ENCODE measurements at regions not wholly inside any gene's neighbourhood (a gene's known extent, or its start where the extent isn't known, plus 50 kb on each side); places are given as distances from the start of the nearest gene placed in this dataset.

GRCh38 chr5:1665803-1666202, 133.8 kb downstream of the MRPL36 start:
- intact Hi-C loops (cut with micrococcal nuclease; ENCODE audit: unreplicated experiment): no loop called here
- H3K4me3 Mint-ChIP-seq (ENCODE audit: unreplicated experiment): peak overlapping the region; percentile 14
- peaks cover 24% of the 10 kb centered on the region for H3K27me3 Mint-ChIP-seq (ENCODE audit: insufficient read depth, unreplicated experiment)
- peaks cover 7% of the 10 kb centered on the region for H3K4me1 Mint-ChIP-seq (ENCODE audit: low read depth, unreplicated experiment)
- TF ChIP-seq, protein P1, sequence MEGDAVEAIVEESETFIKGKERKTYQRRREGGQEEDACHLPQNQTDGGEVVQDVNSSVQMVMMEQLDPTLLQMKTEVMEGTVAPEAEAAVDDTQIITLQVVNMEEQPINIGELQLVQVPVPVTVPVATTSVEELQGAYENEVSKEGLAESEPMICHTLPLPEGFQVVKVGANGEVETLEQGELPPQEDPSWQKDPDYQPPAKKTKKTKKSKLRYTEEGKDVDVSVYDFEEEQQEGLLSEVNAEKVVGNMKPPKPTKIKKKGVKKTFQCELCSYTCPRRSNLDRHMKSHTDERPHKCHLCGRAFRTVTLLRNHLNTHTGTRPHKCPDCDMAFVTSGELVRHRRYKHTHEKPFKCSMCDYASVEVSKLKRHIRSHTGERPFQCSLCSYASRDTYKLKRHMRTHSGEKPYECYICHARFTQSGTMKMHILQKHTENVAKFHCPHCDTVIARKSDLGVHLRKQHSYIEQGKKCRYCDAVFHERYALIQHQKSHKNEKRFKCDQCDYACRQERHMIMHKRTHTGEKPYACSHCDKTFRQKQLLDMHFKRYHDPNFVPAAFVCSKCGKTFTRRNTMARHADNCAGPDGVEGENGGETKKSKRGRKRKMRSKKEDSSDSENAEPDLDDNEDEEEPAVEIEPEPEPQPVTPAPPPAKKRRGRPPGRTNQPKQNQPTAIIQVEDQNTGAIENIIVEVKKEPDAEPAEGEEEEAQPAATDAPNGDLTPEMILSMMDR (IDR thresholded peaks at IDR 0.05; ENCODE audit: insufficient read depth in 1 of 2, low read depth in 1 of 2, low read length in 1 of 2, severe bottlenecking in 1 of 2, unreplicated experiment in 1 of 2): no peak
- BruUV-seq (replicated peaks): no TSS peak
- POLR2A ChIA-PET: no interaction called here
- CTCF ChIA-PET: no interaction called here
- Histone ChIP-seq H3K9me3 (no peaks in the 10 kb centered on the region), H3K27me3 (replicated peaks; ENCODE audit: control insufficient read depth, insufficient read depth, low read length) (no peaks in the 10 kb centered on the region), H3K36me3 (ENCODE audit: control insufficient read depth, insufficient read depth, low read length) (no peaks in the 10 kb centered on the region), H3K4me3 (ENCODE audit: low read depth, low read length) (no peak overlapping the region), H3K4me1 (peaks cover 5% of the 10 kb centered on the region; the same call in 1 of the 2 replicates)
- DNase-seq: no peak
- no peaks in the 10 kb centered on the region for H3K9me3 Mint-ChIP-seq (ENCODE audit: unreplicated experiment)
- H3K27ac Mint-ChIP-seq (ENCODE audit: unreplicated experiment): no peak overlapping the region
- H3K36me3 Mint-ChIP-seq (ENCODE audit: insufficient read depth, unreplicated experiment): no peaks in the 10 kb centered on the region

- Histone ChIP-seq H3K9me3 (no peaks in the 10 kb centered on the region), H3K4me1 (peaks cover 5% of the 10 kb centered on the region; the same call in 1 of the 2 replicates), H3K27me3 (replicated peaks; ENCODE audit: control insufficient read depth, insufficient read depth, low read length) (no peaks in the 10 kb centered on the region), H3K4me3 (ENCODE audit: low read depth, low read length) (no peak overlapping the region), H3K36me3 (ENCODE audit: control insufficient read depth, insufficient read depth, low read length) (no peaks in the 10 kb centered on the region)
- ChIA-PET POLR2A (no interaction called here), CTCF (interaction anchor here (0.7 kb wide), 1 partner anchor 20 kb away, joined by 3 read pairs; no protein-coding TSS in a partner anchor)
- H3K4me1 Mint-ChIP-seq (ENCODE audit: low read depth, unreplicated experiment): peaks cover 7% of the 10 kb centered on the region
- intact Hi-C loops (cut with micrococcal nuclease; ENCODE audit: unreplicated experiment): no loop called here
- TF ChIP-seq, protein P1 (IDR thresholded peaks at IDR 0.05; ENCODE audit: insufficient read depth in 1 of 2, low read depth in 1 of 2, low read length in 1 of 2, severe bottlenecking in 1 of 2, unreplicated experiment in 1 of 2): no peak
- no peaks in the 10 kb centered on the region for H3K36me3 Mint-ChIP-seq (ENCODE audit: insufficient read depth, unreplicated experiment)
- H3K4me3 Mint-ChIP-seq (ENCODE audit: unreplicated experiment): no peak overlapping the region
- H3K9me3 Mint-ChIP-seq (ENCODE audit: unreplicated experiment): no peaks in the 10 kb centered on the region
- DNase-seq: no peak
- H3K27ac Mint-ChIP-seq (ENCODE audit: unreplicated experiment): no peak overlapping the region
- peaks cover 26% of the 10 kb centered on the region for H3K27me3 Mint-ChIP-seq (ENCODE audit: insufficient read depth, unreplicated experiment)
- no TSS peak for BruUV-seq (replicated peaks)
These were observed 134.4 kb downstream of the MRPL36 start for GRCh38 chr5:1665231-1665630.

DNA sequence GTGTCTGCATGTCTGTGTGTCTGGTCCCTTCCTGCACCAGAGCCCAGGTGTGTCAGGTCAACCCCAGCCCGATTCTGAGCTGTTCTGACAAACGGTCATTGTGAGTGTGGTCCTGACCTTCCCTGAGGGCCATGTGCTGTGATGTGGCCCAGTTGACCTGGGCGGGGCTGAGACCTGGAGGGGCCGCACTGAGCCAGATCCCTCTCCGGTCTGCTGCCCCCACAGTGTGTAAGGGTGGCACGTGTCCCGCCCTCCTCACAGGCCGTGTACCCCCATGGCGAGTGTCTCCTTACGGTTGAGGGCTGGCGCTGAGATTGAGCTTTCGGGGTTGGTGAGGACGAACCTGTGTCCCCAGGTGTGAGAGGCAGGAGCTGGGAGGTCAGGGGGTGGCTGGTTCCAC, 136.5 kb downstream of the MRPL36 start:
- Histone ChIP-seq H3K9me3 (no peaks in the 10 kb centered on the region), H3K27me3 (replicated peaks; ENCODE audit: control insufficient read depth, insufficient read depth, low read length) (no peaks in the 10 kb centered on the region), H3K4me1 (peaks cover 5% of the 10 kb centered on the region; the same call in 1 of the 2 replicates), H3K36me3 (ENCODE audit: control insufficient read depth, insufficient read depth, low read length) (no peaks in the 10 kb centered on the region), H3K4me3 (ENCODE audit: low read depth, low read length) (no peak overlapping the region)
- ChIA-PET POLR2A (no interaction called here), CTCF (no interaction called here)
- DNase-seq: no peak
- no TSS peak for BruUV-seq (replicated peaks)
- no peaks in the 10 kb centered on the region for H3K9me3 Mint-ChIP-seq (ENCODE audit: unreplicated experiment)
- peaks cover 7% of the 10 kb centered on the region for H3K4me1 Mint-ChIP-seq (ENCODE audit: low read depth, unreplicated experiment)
- TF ChIP-seq, protein P1 (IDR thresholded peaks at IDR 0.05; ENCODE audit: insufficient read depth in 1 of 2, low read depth in 1 of 2, low read length in 1 of 2, severe bottlenecking in 1 of 2, unreplicated experiment in 1 of 2): no peak
- H3K27ac Mint-ChIP-seq (ENCODE audit: unreplicated experiment): no peak overlapping the region
- no peaks in the 10 kb centered on the region for H3K36me3 Mint-ChIP-seq (ENCODE audit: insufficient read depth, unreplicated experiment)
- peaks cover 21% of the 10 kb centered on the region for H3K27me3 Mint-ChIP-seq (ENCODE audit: insufficient read depth, unreplicated experiment)
- H3K4me3 Mint-ChIP-seq (ENCODE audit: unreplicated experiment): no peak overlapping the region
- intact Hi-C loops (cut with micrococcal nuclease; ENCODE audit: unreplicated experiment): no loop called here
